Medulla oblongata (tissue), 1 donor: ENCODE measurements at regions not wholly inside any gene's neighbourhood (a gene's known extent, or its start where the extent isn't known, plus 50 kb on each side); places are given as distances from the start of the nearest gene placed in this dataset.

Experiments
- DNase-seq: peaks from one replicate; pipeline ENCODE4 v3.0.0-alpha.2; 2015; ENCODE audit errors: extremely low spot score

DNA sequence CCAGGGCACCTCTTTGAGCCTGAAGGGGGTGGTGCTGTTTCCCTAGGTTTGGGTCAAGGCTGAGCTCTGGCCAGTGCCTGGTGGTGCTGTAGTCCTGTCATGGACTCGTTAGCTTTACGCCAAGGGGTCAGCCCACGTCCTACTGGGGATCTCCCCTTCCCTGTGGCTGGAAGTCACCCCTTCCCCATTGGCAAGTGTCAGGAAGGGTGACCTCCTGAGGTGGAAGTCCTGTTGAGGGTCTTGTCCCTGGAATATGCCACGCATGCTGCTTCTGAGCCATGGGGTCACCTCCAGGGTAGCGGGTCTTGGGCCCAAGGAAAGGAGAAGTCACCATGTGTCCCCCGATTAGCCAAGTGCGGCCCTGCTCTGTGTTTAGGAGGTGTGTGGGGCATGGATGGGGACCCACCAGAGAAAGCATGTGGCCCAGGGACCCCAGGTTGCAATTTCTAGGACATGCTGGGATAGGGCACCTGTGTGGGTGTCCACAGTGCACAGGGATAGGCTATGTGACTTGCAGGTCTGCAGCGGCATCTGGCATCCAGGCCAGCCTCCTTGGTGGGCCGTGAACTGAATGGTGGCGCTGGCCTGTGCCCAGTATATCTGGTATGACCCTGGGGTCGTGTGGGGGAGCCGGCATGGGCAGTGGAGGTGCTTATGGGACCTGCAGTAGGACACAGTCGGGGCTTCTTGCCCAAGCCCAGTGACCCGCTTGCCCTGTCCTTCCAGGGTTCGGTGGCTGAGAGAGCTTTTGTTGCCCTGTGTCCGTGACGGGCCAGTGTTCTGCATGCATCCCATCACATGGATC is 226.7 kb downstream of the SNRPN start:
- no peak for DNase-seq

- no peak for DNase-seq
Observed at GRCh38 chr15:25182098-25182478, 227.3 kb downstream of the SNRPN start.

DNA sequence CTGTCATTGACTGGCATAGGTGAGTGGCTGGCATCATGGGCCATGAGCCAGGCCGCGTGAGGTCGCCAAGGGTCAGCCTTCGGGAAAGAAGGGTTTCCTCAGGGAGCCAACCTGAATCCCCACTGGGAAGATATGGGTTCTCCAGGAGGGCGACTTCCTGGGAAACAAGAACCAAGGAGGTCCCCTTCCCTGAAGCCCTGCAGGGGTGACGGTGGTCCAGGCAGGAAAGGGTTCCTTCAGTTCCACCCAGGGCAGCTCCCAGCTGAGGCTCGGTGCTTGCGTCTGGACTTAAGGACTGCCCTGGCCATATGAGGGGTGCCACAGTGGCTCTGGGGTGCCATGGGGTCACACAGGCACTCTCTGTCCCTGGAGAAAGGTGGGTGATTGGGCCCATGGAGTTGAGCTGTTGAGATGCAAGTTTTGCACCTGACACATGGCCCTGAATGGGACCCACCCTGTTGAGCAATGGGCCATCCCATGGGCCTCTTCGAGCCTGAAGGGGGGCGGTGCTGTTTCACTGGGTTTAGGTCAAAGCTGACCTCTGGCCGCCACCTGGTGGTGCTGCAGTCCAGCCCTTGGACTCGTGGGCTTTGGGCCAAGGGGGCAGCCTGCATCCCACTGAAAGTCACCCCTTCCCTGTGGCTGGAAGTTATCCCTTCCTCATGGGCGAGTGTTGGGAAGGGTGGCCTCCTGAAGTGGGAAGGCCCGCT is 228.1 kb downstream of the SNRPN start:
- no peak for DNase-seq

DNA sequence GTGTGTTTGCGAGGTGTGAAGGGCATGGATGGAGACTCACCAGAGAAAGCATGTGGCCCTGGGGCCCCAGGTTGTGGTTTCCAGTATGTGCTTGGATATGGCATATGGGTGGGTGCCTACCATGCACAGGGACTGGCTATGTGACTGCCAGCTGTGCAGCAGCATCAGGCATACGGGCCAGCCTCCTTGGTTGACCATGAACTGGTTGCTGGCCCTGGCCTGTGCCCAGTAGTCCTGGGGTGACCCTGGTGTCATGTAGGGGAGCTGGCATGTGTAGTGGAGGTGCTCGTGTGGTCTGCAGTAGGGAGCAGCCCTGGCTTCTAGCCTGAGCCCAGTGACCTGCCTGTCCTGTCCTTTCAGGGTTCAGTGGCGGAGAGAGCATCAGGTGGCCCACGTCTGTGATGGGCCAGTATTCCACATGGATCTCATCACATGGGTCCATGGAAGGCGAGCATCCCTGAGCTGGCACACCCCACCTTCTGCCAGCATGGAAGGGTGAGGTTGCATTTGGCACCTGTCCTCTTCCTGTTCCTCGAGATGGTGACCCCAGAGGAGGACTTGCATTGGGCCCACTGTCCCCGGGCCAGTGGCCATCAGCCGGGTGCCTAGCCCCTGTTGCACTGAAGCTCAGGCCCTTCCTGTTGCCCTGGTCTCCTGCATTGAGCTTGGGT is 228.9 kb downstream of the SNRPN start:
- no peak for DNase-seq

DNA sequence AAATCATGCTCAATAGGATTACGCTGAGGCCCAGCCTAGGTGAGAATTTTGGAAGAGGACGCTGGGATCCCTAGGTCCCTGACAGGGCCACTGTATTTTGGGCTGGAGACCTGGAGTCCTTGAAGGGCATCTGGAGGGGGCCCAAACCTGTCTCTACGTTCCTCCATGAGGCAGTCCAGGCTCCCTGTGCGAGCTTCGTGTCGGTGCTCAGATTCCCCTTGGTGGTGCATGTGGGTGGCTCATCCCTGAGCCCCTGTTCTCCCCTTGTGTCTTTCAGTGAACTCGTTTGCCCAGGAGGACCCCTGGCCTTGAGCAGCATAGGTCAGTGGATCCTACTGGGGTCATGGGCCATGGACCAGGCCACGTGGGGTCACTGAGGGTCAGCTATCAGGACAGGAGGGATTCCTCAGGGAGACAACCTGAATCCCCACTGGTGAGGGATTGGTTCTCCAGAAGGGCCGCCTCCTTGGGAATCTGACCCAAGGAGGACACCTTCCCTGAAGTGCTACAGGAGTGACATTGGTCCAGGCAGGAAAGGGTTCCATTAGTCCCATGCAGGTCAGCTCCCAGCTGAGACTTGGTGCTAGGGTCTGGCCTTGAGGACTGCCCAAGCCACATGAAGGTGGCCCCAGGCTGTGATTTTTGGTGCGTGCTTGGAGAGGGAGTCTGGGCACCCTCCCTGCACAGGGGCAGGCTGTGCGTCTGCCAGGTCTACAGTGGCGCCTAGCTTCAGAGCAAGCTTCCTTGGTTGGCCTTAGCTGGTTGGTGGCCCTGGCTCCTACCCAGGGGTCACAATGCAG is 229.8 kb downstream of the SNRPN start:
- no peak for DNase-seq

DNA sequence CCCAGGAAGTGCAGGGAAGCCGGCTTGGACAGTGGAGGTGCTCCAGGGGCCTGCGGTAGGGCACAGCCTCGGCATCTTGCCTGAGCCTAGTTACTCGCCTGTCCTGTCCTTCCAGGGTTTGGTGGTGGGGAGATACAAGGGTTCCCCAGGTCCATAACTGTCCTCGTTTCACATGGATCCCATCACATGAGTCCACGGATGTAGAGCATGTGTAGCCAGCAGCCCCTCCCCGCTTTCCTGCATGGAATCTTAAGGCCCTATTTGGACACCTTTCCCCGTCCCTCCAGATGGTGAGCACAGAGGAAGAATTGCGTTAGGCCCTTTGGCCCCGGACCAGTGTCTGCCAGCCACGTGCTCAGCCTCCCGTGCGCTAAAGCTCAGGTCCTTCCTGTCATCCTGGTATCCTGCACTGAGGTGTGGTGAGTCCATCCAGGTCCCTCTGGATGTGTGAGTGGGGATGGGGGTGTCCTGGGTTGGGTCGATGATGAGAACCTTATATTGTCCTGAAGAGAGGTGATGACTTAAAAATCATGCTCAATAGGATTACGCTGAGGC is 230.4 kb downstream of the SNRPN start:
- DNase-seq, result no peak

- DNase-seq, result no peak
Observed at GRCh38 chr15:25185791-25186190, 231.0 kb downstream of the SNRPN start.

- DNase-seq, result no peak
Observed at GRCh38 chr15:25186411-25186810, 231.6 kb downstream of the SNRPN start.

- DNase-seq, result no peak
Observed at GRCh38 chr15:25186906-25187645, 232.3 kb downstream of the SNRPN start.

DNA sequence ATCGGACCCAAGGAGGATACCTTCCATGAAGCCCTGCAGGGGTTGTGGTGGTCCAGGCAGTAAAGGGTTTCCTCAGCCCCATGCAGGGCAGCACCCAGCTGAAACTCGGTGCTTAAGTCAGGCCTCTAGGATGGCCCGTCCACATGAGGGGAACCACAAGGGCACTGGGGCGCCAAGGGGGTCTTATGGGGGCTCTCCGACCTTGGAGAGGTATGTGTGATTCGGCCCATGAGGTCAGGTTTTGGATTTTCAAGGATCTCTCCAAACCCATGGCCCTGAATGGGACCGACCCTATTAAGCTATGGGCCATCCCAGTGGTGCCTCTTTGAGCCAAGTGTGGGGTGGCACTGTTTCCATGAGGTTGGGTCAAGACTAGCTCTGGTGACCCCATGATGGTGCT is 233.3 kb downstream of the SNRPN start:
- DNase-seq, result no peak

GRCh38 chr15:25188551-25189101 is 233.8 kb downstream of the SNRPN start:
- no peak for DNase-seq

DNA sequence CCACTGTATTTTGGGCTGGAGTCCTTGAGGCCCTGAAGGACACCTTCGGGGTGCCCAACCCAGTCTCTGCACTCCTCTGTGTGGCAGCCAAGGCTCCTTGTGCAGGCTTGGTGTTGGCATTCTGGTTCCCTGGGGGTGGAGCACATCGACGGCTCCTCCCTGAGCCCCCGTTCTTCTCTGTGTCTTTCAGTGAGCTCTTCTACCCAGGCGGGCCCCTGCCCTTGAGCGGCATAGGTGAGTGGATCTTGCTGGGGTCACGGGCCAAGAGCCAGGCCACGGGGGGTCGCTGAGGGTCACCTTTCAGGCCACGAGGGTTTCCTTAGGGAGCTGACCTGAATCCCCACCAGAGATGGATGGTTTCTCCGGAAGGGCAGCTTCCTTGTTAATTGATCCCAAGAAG is 234.8 kb downstream of the SNRPN start:
- DNase-seq, result no peak

- DNase-seq, result no peak
Observed at GRCh38 chr15:25192651-25193050, 237.9 kb downstream of the SNRPN start.

- no peak for DNase-seq
Observed at GRCh38 chr15:25207369-25207768, 231.5 kb downstream of the UBE3A start.

- no peak for DNase-seq
Observed at GRCh38 chr15:25208735-25209134, 230.1 kb downstream of the UBE3A start.

- DNase-seq, result no peak
Observed at GRCh38 chr15:25220834-25221233, 218.0 kb downstream of the UBE3A start.

GRCh38 chr15:25224396-25224795 is 214.4 kb downstream of the UBE3A start:
- no peak for DNase-seq

DNA sequence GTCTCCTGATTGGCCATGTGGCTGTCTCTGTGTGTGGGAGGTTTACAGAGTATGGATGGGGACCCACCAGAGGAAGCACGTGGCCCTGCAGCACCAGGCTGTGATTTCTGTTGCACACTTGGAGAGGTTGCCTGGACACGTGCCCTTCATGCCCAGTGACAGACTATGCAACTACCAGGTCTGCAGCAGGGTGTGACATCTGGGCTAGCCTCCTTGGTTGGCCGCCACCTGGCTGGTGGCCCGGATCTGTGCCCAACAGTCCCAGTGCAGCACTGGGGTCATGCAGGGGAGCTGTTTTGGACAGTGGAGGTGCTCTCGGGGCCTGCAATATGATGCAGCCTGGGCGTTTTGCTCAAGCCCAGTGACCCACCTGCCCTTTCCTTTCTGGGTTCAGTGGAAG is 212.5 kb downstream of the UBE3A start:
- DNase-seq, result no peak

- no peak for DNase-seq
Observed at GRCh38 chr15:25228261-25228660, 210.6 kb downstream of the UBE3A start.

GRCh38 chr15:25230442-25230841 is 208.4 kb downstream of the UBE3A start:
- DNase-seq, result no peak
